SJSA1 (cell line): ENCODE measurements at regions not wholly inside any gene's neighbourhood (a gene's known extent, or its start where the extent isn't known, plus 50 kb on each side); places are given as distances from the start of the nearest gene placed in this dataset.

ENCODE experiments used
- DNase-seq, 2 experiments: peaks; one replicate each; pipeline ENCODE4 v3.0.0-alpha.2; 2015 to 2020; ENCODE audit warnings: low spot score in 2 of 2, low read depth in 1 of 2
- H3K27ac ChIP-seq: fragments of 250-450 bp; sonication (Bioruptor Pico); 2 replicates; pipeline ENCODE4 v1.5.1; 2020; ENCODE audit warnings: mild to moderate bottlenecking, moderate library complexity
- H3K27me3 ChIP-seq: fragments of 250-450 bp; sonication (Bioruptor Pico); replicated peaks from 2 replicates; pipeline ENCODE4 v1.5.1; 2020; ENCODE audit warnings: mild to moderate bottlenecking, moderate library complexity
- H3K36me3 ChIP-seq: fragments of 250-450 bp; sonication (Bioruptor Pico); 2 replicates; pipeline ENCODE4 v1.5.1; 2020; ENCODE audit warnings: mild to moderate bottlenecking
- H3K4me1 ChIP-seq: fragments of 250-450 bp; sonication (Bioruptor Pico); replicated peaks from 2 replicates; pipeline ENCODE4 v1.6.1; 2021; ENCODE audit warnings: mild to moderate bottlenecking
- H3K4me3 ChIP-seq: fragments of 250-450 bp; sonication (Bioruptor Pico); 2 replicates; pipeline ENCODE4 v1.5.1; 2020; ENCODE audit warnings: mild to moderate bottlenecking
- H3K9me3 ChIP-seq: fragments of 250-450 bp; sonication (Bioruptor Pico); replicated peaks from 2 replicates; pipeline ENCODE4 v1.5.1; 2020; ENCODE audit warnings: mild to moderate bottlenecking

GRCh38 chr15:47570881-47571640, 146.2 kb upstream of the SEMA6D start:
- Histone ChIP-seq H3K27me3 (no peaks in the 10 kb centered on the region), H3K27ac (no peak overlapping the region), H3K36me3 (no peaks in the 10 kb centered on the region), H3K4me3 (no peak overlapping the region), H3K4me1 (peaks cover 6% of the 10 kb centered on the region; the same call in 1 of the 2 replicates), H3K9me3 (no peaks in the 10 kb centered on the region)
- DNase-seq, result no peak

- Histone ChIP-seq H3K27ac (no peak overlapping the region), H3K36me3 (no peaks in the 10 kb centered on the region), H3K27me3 (no peaks in the 10 kb centered on the region), H3K4me3 (no peak overlapping the region), H3K4me1 (peaks cover 6% of the 10 kb centered on the region; the same call in 1 of the 2 replicates), H3K9me3 (no peaks in the 10 kb centered on the region)
- no peak for DNase-seq
Observed at GRCh38 chr15:47573673-47574072, 143.6 kb upstream of the SEMA6D start.

- peaks cover 6% of the 10 kb centered on the region; the same call in 1 of the 2 replicates for H3K4me1 ChIP-seq
- no peaks in the 10 kb centered on the region for H3K36me3 ChIP-seq
- H3K4me3 ChIP-seq, result no peak overlapping the region
- no peaks in the 10 kb centered on the region for H3K27me3 ChIP-seq
- H3K27ac ChIP-seq, result no peak overlapping the region
- H3K9me3 ChIP-seq, result no peaks in the 10 kb centered on the region
- DNase-seq, result no peak
Observed at GRCh38 chr15:47577000-47577399, 140.3 kb upstream of the SEMA6D start.

GRCh38 chr15:47577461-47577860, 139.8 kb upstream of the SEMA6D start:
- DNase-seq, result no peak
- H3K27me3 ChIP-seq, result no peaks in the 10 kb centered on the region
- peaks cover 6% of the 10 kb centered on the region; the same call in 1 of the 2 replicates for H3K4me1 ChIP-seq

GRCh38 chr15:47582233-47582632, 135.1 kb upstream of the SEMA6D start:
- H3K4me1 ChIP-seq, result no peaks in the 10 kb centered on the region
- no peak for DNase-seq
- no peaks in the 10 kb centered on the region for H3K9me3 ChIP-seq
- H3K36me3 ChIP-seq, result no peaks in the 10 kb centered on the region
- H3K27me3 ChIP-seq, result no peaks in the 10 kb centered on the region
- H3K27ac ChIP-seq, result no peak overlapping the region
- no peak overlapping the region for H3K4me3 ChIP-seq

More at GRCh38 chr15:47577461-47577860, 139.8 kb upstream of the SEMA6D start:
- Histone ChIP-seq H3K9me3 (no peaks in the 10 kb centered on the region), H3K36me3 (no peaks in the 10 kb centered on the region), H3K4me3 (no peak overlapping the region), H3K27ac (no peak overlapping the region)

GRCh38 chr15:47584316-47584715, 133.0 kb upstream of the SEMA6D start:
- Histone ChIP-seq H3K4me3 (no peak overlapping the region), H3K27ac (no peak overlapping the region), H3K36me3 (no peaks in the 10 kb centered on the region), H3K27me3 (no peaks in the 10 kb centered on the region), H3K4me1 (no peaks in the 10 kb centered on the region), H3K9me3 (no peaks in the 10 kb centered on the region)
- DNase-seq, result no peak

GRCh38 chr15:47586653-47587224, 130.6 kb upstream of the SEMA6D start:
- no peak overlapping the region for H3K4me3 ChIP-seq
- no peak overlapping the region for H3K27ac ChIP-seq
- H3K4me1 ChIP-seq, result no peaks in the 10 kb centered on the region
- H3K27me3 ChIP-seq, result no peaks in the 10 kb centered on the region
- no peaks in the 10 kb centered on the region for H3K9me3 ChIP-seq
- no peak for DNase-seq
- no peaks in the 10 kb centered on the region for H3K36me3 ChIP-seq

GRCh38 chr15:47587940-47588802, 129.1 kb upstream of the SEMA6D start:
- Histone ChIP-seq H3K9me3 (no peaks in the 10 kb centered on the region), H3K36me3 (no peaks in the 10 kb centered on the region), H3K27me3 (no peaks in the 10 kb centered on the region), H3K4me1 (no peaks in the 10 kb centered on the region), H3K27ac (no peak overlapping the region), H3K4me3 (no peak overlapping the region)
- DNase-seq, result no peak

- Histone ChIP-seq H3K4me1 (no peaks in the 10 kb centered on the region), H3K27ac (no peak overlapping the region), H3K4me3 (no peak overlapping the region), H3K36me3 (no peaks in the 10 kb centered on the region), H3K9me3 (no peaks in the 10 kb centered on the region), H3K27me3 (no peaks in the 10 kb centered on the region)
- no peak for DNase-seq
Observed at GRCh38 chr15:47588958-47589357, 128.3 kb upstream of the SEMA6D start.

- Histone ChIP-seq H3K27ac (no peak overlapping the region), H3K4me3 (no peak overlapping the region), H3K36me3 (no peaks in the 10 kb centered on the region), H3K27me3 (no peaks in the 10 kb centered on the region), H3K9me3 (no peaks in the 10 kb centered on the region), H3K4me1 (no peaks in the 10 kb centered on the region)
- DNase-seq, result no peak
Observed at GRCh38 chr15:47598996-47599395, 118.3 kb upstream of the SEMA6D start.

GRCh38 chr15:47599806-47600205, 117.5 kb upstream of the SEMA6D start:
- DNase-seq, result no peak

GRCh38 chr15:47602121-47602520, 115.2 kb upstream of the SEMA6D start:
- no peak for DNase-seq
- no peak overlapping the region for H3K4me3 ChIP-seq
- H3K27me3 ChIP-seq, result no peaks in the 10 kb centered on the region
- H3K27ac ChIP-seq, result no peak overlapping the region
- no peaks in the 10 kb centered on the region for H3K36me3 ChIP-seq
- H3K4me1 ChIP-seq, result no peaks in the 10 kb centered on the region
- H3K9me3 ChIP-seq, result no peaks in the 10 kb centered on the region

More at GRCh38 chr15:47599806-47600205, 117.5 kb upstream of the SEMA6D start:
- Histone ChIP-seq H3K27ac (no peak overlapping the region), H3K4me1 (no peaks in the 10 kb centered on the region), H3K27me3 (no peaks in the 10 kb centered on the region), H3K4me3 (no peak overlapping the region), H3K36me3 (no peaks in the 10 kb centered on the region), H3K9me3 (no peaks in the 10 kb centered on the region)

- Histone ChIP-seq H3K4me3 (no peak overlapping the region), H3K9me3 (no peaks in the 10 kb centered on the region), H3K4me1 (no peaks in the 10 kb centered on the region), H3K27ac (no peak overlapping the region), H3K27me3 (no peaks in the 10 kb centered on the region), H3K36me3 (no peaks in the 10 kb centered on the region)
- no peak for DNase-seq
Observed at GRCh38 chr15:47603026-47603425, 114.3 kb upstream of the SEMA6D start.

GRCh38 chr15:47607695-47608094, 109.6 kb upstream of the SEMA6D start:
- Histone ChIP-seq H3K4me3 (no peak overlapping the region), H3K27me3 (no peaks in the 10 kb centered on the region), H3K9me3 (no peaks in the 10 kb centered on the region), H3K36me3 (no peaks in the 10 kb centered on the region), H3K4me1 (no peaks in the 10 kb centered on the region), H3K27ac (no peak overlapping the region)
- no peak for DNase-seq
